Loucy (cell line): ENCODE measurements at regions not wholly inside any gene's neighbourhood (a gene's known extent, or its start where the extent isn't known, plus 50 kb on each side); places are given as distances from the start of the nearest gene placed in this dataset.

Experiments
- H2AFZ ChIP-seq: fragments of 200-600 bp; sonication (generic); 2 replicates; pipeline ENCODE4 v1.6.0; 2016; ENCODE audit warnings: antibody characterized with exemption, mild to moderate bottlenecking, low read length, moderate library complexity
- H3F3A ChIP-seq: fragments of 200-600 bp; 2 replicates; pipeline ENCODE4 v1.6.0; 2016; ENCODE audit warnings: antibody characterized with exemption, low read depth, mild to moderate bottlenecking
- H3K27me3 ChIP-seq: fragments of 200-600 bp; sonication (generic); 2 replicates; pipeline ENCODE4 v1.6.1; 2014; ENCODE audit warnings: low read length, mild to moderate bottlenecking; ENCODE audit not compliant: insufficient read depth, poor library complexity, severe bottlenecking
- H3K36me3 ChIP-seq: fragments of 200-600 bp; sonication (generic); 2 replicates; pipeline ENCODE4 v1.6.1; 2016; ENCODE audit warnings: low read length; ENCODE audit not compliant: insufficient read depth
- H3K4me1 ChIP-seq: fragments of 200-600 bp; sonication (generic); 2 replicates; pipeline ENCODE4 v1.5.1; 2014; ENCODE audit warnings: low read length, mild to moderate bottlenecking; ENCODE audit not compliant: insufficient read depth, poor library complexity, severe bottlenecking
- H3K4me2 ChIP-seq: fragments of 200-600 bp; sonication (generic); 2 replicates; pipeline ENCODE4 v1.6.0; 2014; ENCODE audit warnings: antibody characterized with exemption, low read length, low read depth, mild to moderate bottlenecking; ENCODE audit not compliant: poor library complexity, severe bottlenecking
- H3K4me3 ChIP-seq: fragments of 200-600 bp; sonication (generic); 2 replicates; pipeline ENCODE4 v1.5.1; 2014; ENCODE audit warnings: low read length, mild to moderate bottlenecking, mixed read lengths; ENCODE audit not compliant: poor library complexity, severe bottlenecking
- H3K79me2 ChIP-seq: fragments of 200-600 bp; sonication (generic); 2 replicates; pipeline ENCODE4 v1.6.1; 2014; ENCODE audit warnings: low read length; ENCODE audit not compliant: insufficient read depth
- H3K9ac ChIP-seq: fragments of 200-600 bp; sonication (generic); 2 replicates; pipeline ENCODE4 v1.6.0; 2014; ENCODE audit warnings: mild to moderate bottlenecking, low read depth, low read length, moderate library complexity; ENCODE audit not compliant: poor library complexity, severe bottlenecking
- H3K9me2 ChIP-seq: fragments of 200-600 bp; sonication (generic); replicated peaks from 2 replicates; pipeline ENCODE4 v1.6.1; 2016; ENCODE audit warnings: low read depth, low read length, mixed read lengths
- H3K9me3 ChIP-seq: fragments of 200-600 bp; sonication (generic); 2 replicates; pipeline ENCODE4 v1.6.1; 2014; ENCODE audit warnings: mild to moderate bottlenecking, antibody characterized with exemption, low read length, low read depth; ENCODE audit not compliant: insufficient read depth
- H4K20me1 ChIP-seq: fragments of 200-600 bp; sonication (generic); 2 replicates; pipeline ENCODE4 v1.6.0; 2014; ENCODE audit warnings: antibody characterized with exemption, low read length, mild to moderate bottlenecking; ENCODE audit not compliant: insufficient read depth, poor library complexity, severe bottlenecking
- CTCF ChIP-seq: fragments of 200-600 bp; sonication (generic); conservative IDR thresholded peaks from 2 replicates; pipeline ENCODE4 v1.5.1; 2014; ENCODE audit warnings: mild to moderate bottlenecking, antibody characterized with exemption, low read length
- EZH2phosphoT487 ChIP-seq: fragments of 200-600 bp; IDR thresholded peaks from 2 replicates; pipeline ENCODE4 v1.6.1; 2018; ENCODE audit warnings: antibody characterized with exemption, mild to moderate bottlenecking, moderate library complexity, borderline replicate concordance

DNA sequence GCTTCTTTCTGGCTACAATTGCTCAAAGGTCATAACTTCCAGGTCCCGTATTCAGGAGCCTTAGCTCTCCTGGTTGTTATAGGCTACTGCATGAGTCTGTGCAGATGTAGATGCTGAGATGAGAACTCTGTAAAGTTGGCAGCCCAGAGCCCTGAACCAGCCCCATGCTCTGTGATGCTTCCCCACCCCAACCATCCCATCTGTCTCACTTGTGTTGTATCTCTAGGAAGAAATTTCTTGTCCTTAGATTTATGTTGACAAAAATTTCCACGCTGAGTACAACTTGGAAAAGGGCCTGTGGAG lies 61.2 kb upstream of the EEPD1 start:
- Histone ChIP-seq H3K4me1 (no peaks in the 10 kb centered on the region), H3F3A (no peaks in the 10 kb centered on the region), H3K79me2 (no peaks in the 10 kb centered on the region), H3K9ac (no peak overlapping the region), H4K20me1 (no peaks in the 10 kb centered on the region), H3K27me3 (no peaks in the 10 kb centered on the region), H3K4me2 (no peak overlapping the region), H3K9me3 (peaks cover 4% of the 10 kb centered on the region; the same call in 1 of the 2 replicates), H2AFZ (no peak overlapping the region), H3K9me2 (no peaks in the 10 kb centered on the region), H3K36me3 (no peaks in the 10 kb centered on the region), H3K4me3 (no peak overlapping the region)
- TF ChIP-seq CTCF (no peak), EZH2phosphoT487 (no peak)

GRCh38 chr7:36092221-36092771 lies 60.8 kb upstream of the EEPD1 start:
- Histone ChIP-seq H3K4me1 (no peaks in the 10 kb centered on the region), H3K4me2 (no peak overlapping the region), H3K9ac (no peak overlapping the region), H3K9me3 (peaks cover 4% of the 10 kb centered on the region; the same call in 1 of the 2 replicates), H3F3A (no peaks in the 10 kb centered on the region), H3K36me3 (no peaks in the 10 kb centered on the region), H2AFZ (no peak overlapping the region), H3K4me3 (no peak overlapping the region), H3K27me3 (no peaks in the 10 kb centered on the region), H4K20me1 (no peaks in the 10 kb centered on the region), H3K79me2 (no peaks in the 10 kb centered on the region), H3K9me2 (no peaks in the 10 kb centered on the region)
- no peak for TF ChIP-seq CTCF
- TF ChIP-seq EZH2phosphoT487: no peak

DNA sequence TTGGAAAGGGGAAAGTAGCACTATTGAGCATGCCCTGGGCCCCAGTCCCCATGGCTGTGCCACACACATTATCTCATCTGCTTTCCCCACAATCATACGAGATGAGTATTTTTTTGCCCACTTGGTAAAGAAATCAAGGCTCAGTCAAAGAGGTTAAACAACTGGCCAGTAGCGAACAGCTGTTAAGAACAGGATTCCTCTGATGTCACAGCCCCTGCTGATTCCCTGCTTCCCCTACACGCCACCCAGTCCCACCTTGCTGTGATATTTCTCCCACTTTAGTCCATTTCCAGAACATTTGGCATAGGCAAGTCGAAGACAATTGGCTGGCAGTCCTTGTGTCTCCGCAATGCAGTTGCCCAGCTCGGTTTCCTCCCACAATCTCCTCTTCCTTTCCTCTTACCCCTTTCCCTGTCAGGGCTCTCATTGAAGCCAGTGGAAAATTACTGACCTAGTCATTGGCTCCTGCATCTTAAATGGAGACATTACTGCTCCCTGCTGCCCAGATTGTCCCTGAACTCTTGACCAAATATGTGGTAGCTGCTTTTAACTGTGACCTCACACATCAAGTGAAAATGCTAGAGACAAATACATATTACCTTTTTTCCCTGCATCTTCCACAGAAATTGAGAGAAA lies 56.5 kb upstream of the EEPD1 start:
- H3K4me3 ChIP-seq: no peak overlapping the region
- H2AFZ ChIP-seq: no peak overlapping the region
- H3K36me3 ChIP-seq: no peaks in the 10 kb centered on the region
- no peaks in the 10 kb centered on the region for H3F3A ChIP-seq
- no peak overlapping the region for H3K9ac ChIP-seq
- H3K4me1 ChIP-seq: no peaks in the 10 kb centered on the region
- TF ChIP-seq EZH2phosphoT487 (no peak), CTCF (no peak)
- H4K20me1 ChIP-seq: no peaks in the 10 kb centered on the region
- no peaks in the 10 kb centered on the region for H3K27me3 ChIP-seq
- H3K4me2 ChIP-seq: no peak overlapping the region
- H3K9me3 ChIP-seq: peaks cover 6% of the 10 kb centered on the region; the same call in 1 of the 2 replicates
- H3K79me2 ChIP-seq: no peaks in the 10 kb centered on the region
- no peaks in the 10 kb centered on the region for H3K9me2 ChIP-seq
